GM12892 (cell line): ENCODE measurements at regions not wholly inside any gene's neighbourhood (a gene's known extent, or its start where the extent isn't known, plus 50 kb on each side); places are given as distances from the start of the nearest gene placed in this dataset.

Experiments
- POLR2A ChIP-seq: IDR thresholded peaks from 2 replicates; pipeline ENCODE4 v1.6.1; 2011; ENCODE audit warnings: low read depth, low read length, control low read depth
- POLR2AphosphoS5 ChIP-seq: IDR thresholded peaks from 2 replicates; pipeline ENCODE4 v1.6.1; 2011; ENCODE audit warnings: low read depth, low read length, control low read depth

- no peak for TF ChIP-seq POLR2AphosphoS5
- no peak for TF ChIP-seq POLR2A
These were observed 187.4 kb upstream of the MGMT start for GRCh38 chr10:129279446-129280154.
